ENCODE measurements at regions not wholly inside any gene's neighbourhood (a gene's known extent, or its start where the extent isn't known, plus 50 kb on each side); places are given as distances from the start of the nearest gene placed in this dataset.
"Not testable (repeated sequence)": the region's sequence is repeated elsewhere in the genome, so short reads cannot be mapped to it uniquely, and the experiment has no call there.

DNA sequence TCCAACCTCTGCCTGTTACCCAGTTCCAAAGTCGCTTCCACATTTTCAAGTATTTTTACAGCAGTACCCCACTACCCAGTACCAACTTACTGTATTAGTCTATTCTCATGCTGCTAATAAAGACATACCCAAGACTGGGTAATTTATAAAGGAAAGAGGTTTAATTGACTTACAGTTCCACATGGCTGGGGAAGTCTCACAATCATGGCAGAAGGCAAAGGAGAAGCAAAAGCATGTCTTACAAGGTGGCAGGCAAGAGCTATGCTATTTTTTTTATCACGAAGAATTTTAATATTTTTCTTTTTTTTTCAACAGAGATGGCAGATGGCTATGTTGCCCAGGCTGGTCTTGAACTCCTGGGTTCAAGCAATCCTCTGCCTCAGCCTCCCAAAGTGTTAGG lies 171.3 kb downstream of the MAIP1 start:
- TF ChIP-seq, protein P1, sequence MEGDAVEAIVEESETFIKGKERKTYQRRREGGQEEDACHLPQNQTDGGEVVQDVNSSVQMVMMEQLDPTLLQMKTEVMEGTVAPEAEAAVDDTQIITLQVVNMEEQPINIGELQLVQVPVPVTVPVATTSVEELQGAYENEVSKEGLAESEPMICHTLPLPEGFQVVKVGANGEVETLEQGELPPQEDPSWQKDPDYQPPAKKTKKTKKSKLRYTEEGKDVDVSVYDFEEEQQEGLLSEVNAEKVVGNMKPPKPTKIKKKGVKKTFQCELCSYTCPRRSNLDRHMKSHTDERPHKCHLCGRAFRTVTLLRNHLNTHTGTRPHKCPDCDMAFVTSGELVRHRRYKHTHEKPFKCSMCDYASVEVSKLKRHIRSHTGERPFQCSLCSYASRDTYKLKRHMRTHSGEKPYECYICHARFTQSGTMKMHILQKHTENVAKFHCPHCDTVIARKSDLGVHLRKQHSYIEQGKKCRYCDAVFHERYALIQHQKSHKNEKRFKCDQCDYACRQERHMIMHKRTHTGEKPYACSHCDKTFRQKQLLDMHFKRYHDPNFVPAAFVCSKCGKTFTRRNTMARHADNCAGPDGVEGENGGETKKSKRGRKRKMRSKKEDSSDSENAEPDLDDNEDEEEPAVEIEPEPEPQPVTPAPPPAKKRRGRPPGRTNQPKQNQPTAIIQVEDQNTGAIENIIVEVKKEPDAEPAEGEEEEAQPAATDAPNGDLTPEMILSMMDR (IDR thresholded peaks at IDR 0.05; ENCODE audit: low read depth, low read length, poor library complexity, severe bottlenecking): not testable (repeated sequence)
- TF ChIP-seq EZH2phosphoT487 (IDR thresholded peaks at IDR 0.05; ENCODE audit: borderline replicate concordance, low read length): not testable (repeated sequence)

Measured in DOHH2 (cell line).